CD8-positive, alpha-beta memory T cell (primary cell): ENCODE measurements at regions not wholly inside any gene's neighbourhood (a gene's known extent, or its start where the extent isn't known, plus 50 kb on each side); places are given as distances from the start of the nearest gene placed in this dataset.

ENCODE experiments used
- CTCF ChIA-PET: fragments of 350-600 bp; sonication (Branson Sonifier 250); formaldehyde crosslinking; loops from one replicate; lab custom pipeline; 2021; ENCODE audit warnings: antibody characterized with exemption; lab: Charles Lee
- POLR2A ChIA-PET: fragments of 350-600 bp; sonication (Branson Sonifier 250); formaldehyde crosslinking; loops from one replicate; lab custom pipeline; 2021; ENCODE audit warnings: antibody characterized with exemption; lab: Charles Lee
- DNase-seq, 5 donors: peaks; one replicate each; pipeline versions ENCODE4 v3.0.0 to v3.0.0-alpha.2; 2020 to 2022; ENCODE audit warnings: mixed read lengths in 1 of 5
- H3K27ac ChIP-seq: one replicate; pipeline ENCODE4 v1.7.0; 2013; ENCODE audit warnings: low read depth, mild to moderate bottlenecking, low read length, moderate library complexity
- H3K27me3 ChIP-seq: 2 replicates; pipeline ENCODE4 v1.7.0; 2013; ENCODE audit warnings: low read length, mild to moderate bottlenecking; ENCODE audit not compliant: insufficient read depth, poor library complexity, severe bottlenecking
- H3K36me3 ChIP-seq: 2 replicates; pipeline ENCODE4 v1.7.0; 2013; ENCODE audit warnings: mild to moderate bottlenecking, low read length, moderate library complexity; ENCODE audit not compliant: insufficient read depth
- H3K4me1 ChIP-seq: 2 replicates; pipeline ENCODE4 v1.7.0; 2013; ENCODE audit warnings: mild to moderate bottlenecking, low read length, moderate library complexity; ENCODE audit not compliant: insufficient read depth
- H3K4me3 ChIP-seq: 2 replicates; pipeline ENCODE4 v1.7.0; 2013; ENCODE audit warnings: mild to moderate bottlenecking, low read length
- H3K9me3 ChIP-seq: 2 replicates; pipeline ENCODE4 v1.7.0; 2013; ENCODE audit warnings: mild to moderate bottlenecking, low read length
- H3K27ac Mint-ChIP-seq, 8 donors: one replicate each; pipeline ENCODE4 v1.8.0; 2020 to 2021; ENCODE audit warnings: mixed read lengths in 8 of 8, mild to moderate bottlenecking in 6 of 8, inconsistent platforms in 3 of 8, moderate library complexity in 3 of 8
- H3K27me3 Mint-ChIP-seq, 2 donors: one replicate each; pipeline ENCODE4 v1.8.0; 2020 to 2021; ENCODE audit warnings: mixed read lengths in 2 of 2, mild to moderate bottlenecking in 1 of 2, moderate library complexity in 1 of 2
- H3K36me3 Mint-ChIP-seq, 3 donors: one replicate each; pipeline ENCODE4 v1.8.0; 2020 to 2021; ENCODE audit warnings: mixed read lengths in 3 of 3, inconsistent platforms in 1 of 3, mild to moderate bottlenecking in 1 of 3
- H3K4me1 Mint-ChIP-seq, 3 donors: one replicate each; pipeline ENCODE4 v1.8.0; 2020 to 2021; ENCODE audit warnings: mixed read lengths in 3 of 3, inconsistent platforms in 1 of 3, mild to moderate bottlenecking in 1 of 3
- H3K4me3 Mint-ChIP-seq, 7 donors: one replicate each; pipeline ENCODE4 v1.8.0; 2020 to 2021; ENCODE audit warnings: mixed read lengths in 7 of 7, mild to moderate bottlenecking in 6 of 7, moderate library complexity in 4 of 7, inconsistent platforms in 2 of 7
- H3K9me3 Mint-ChIP-seq, 5 donors: one replicate each; pipeline ENCODE4 v1.8.0; 2020 to 2022; ENCODE audit warnings: mixed read lengths in 5 of 5, mild to moderate bottlenecking in 3 of 5, moderate library complexity in 2 of 5, inconsistent platforms in 1 of 5

DNA sequence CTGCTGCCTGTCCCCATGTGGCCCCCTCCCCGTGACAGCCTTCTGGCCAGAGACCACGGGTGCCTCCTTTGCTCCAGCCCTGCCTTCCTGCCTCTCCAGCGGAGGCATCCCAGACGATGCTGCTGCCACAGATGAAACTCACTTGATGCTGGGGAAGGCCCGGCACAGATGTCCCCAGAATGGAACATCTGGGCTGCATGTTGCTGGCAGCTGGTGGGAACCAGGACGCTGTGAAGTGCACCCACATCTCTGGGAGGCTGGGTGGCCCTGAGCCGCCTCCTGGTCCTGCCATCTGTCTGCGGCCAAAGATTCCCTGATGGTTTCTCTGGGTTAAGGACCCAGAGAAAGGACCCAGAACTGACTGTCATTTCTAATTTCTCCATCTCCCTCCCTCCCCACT lies 51.9 kb upstream of the PTPRS start:
- peaks cover 9% of the 10 kb centered on the region for H3K27me3 ChIP-seq
- peaks cover 43 to 57% of the 10 kb centered on the region in 2 donors for H3K27me3 Mint-ChIP-seq
- no peak overlapping the region for H3K27ac Mint-ChIP-seq
- H3K4me3 Mint-ChIP-seq: no peak overlapping the region
- CTCF ChIA-PET: interaction anchor here (0.6 kb wide), 1 partner anchor 659 kb away, joined by 3 read pairs; no protein-coding TSS in a partner anchor
- H3K36me3 ChIP-seq: no peaks in the 10 kb centered on the region
- H3K9me3 Mint-ChIP-seq: peaks cover 0 to 13% (median 12%) of the 10 kb centered on the region in 5 donors
- no peaks in the 10 kb centered on the region for H3K4me1 ChIP-seq
- no peaks in the 10 kb centered on the region for H3K4me1 Mint-ChIP-seq
- no peak for DNase-seq
- H3K9me3 ChIP-seq: no peaks in the 10 kb centered on the region
- peaks cover 0 to 4% (median 3%) of the 10 kb centered on the region in 3 donors for H3K36me3 Mint-ChIP-seq
- no peak overlapping the region for H3K27ac ChIP-seq
- no peak overlapping the region for H3K4me3 ChIP-seq
- POLR2A ChIA-PET: no interaction called here

DNA sequence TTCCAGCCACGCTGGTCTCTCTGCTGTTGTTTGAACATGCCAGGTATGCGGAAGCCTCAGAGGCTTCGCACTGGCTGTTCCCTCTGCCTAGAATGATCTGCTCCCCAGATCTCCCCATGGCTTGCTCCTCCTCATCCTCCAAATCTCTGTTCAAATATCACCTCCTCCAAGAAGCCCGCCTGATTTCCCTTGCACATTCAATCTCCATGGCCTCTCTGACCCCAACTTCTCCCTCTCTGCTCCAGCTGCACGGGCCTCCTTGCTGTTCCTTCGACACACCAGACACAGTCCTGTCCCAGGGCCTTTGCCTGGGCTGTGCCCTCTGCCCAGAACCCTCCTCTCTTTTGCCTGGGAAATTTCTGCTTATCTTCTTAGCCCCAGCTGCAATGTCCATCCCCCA lies 52.5 kb upstream of the PTPRS start:
- Mint-ChIP-seq H3K4me1 (no peaks in the 10 kb centered on the region), H3K27me3 (peaks cover 40 to 57% of the 10 kb centered on the region in 2 donors), H3K9me3 (peaks cover 0 to 13% (median 10%) of the 10 kb centered on the region in 5 donors), H3K27ac (peak overlapping the region in 1 of 8 donors; percentile 34), H3K36me3 (peaks cover 0 to 2% (median 0%) of the 10 kb centered on the region in 3 donors), H3K4me3 (no peak overlapping the region)
- ChIA-PET CTCF (interaction anchor here (0.6 kb wide), 1 partner anchor 660 kb away, joined by 3 read pairs; no protein-coding TSS in a partner anchor), POLR2A (no interaction called here)
- H3K36me3 ChIP-seq: no peaks in the 10 kb centered on the region
- H3K27me3 ChIP-seq: peaks cover 9% of the 10 kb centered on the region
- no peak for DNase-seq
- no peak overlapping the region for H3K4me3 ChIP-seq
- no peaks in the 10 kb centered on the region for H3K4me1 ChIP-seq
- no peaks in the 10 kb centered on the region for H3K9me3 ChIP-seq
- no peak overlapping the region for H3K27ac ChIP-seq

DNA sequence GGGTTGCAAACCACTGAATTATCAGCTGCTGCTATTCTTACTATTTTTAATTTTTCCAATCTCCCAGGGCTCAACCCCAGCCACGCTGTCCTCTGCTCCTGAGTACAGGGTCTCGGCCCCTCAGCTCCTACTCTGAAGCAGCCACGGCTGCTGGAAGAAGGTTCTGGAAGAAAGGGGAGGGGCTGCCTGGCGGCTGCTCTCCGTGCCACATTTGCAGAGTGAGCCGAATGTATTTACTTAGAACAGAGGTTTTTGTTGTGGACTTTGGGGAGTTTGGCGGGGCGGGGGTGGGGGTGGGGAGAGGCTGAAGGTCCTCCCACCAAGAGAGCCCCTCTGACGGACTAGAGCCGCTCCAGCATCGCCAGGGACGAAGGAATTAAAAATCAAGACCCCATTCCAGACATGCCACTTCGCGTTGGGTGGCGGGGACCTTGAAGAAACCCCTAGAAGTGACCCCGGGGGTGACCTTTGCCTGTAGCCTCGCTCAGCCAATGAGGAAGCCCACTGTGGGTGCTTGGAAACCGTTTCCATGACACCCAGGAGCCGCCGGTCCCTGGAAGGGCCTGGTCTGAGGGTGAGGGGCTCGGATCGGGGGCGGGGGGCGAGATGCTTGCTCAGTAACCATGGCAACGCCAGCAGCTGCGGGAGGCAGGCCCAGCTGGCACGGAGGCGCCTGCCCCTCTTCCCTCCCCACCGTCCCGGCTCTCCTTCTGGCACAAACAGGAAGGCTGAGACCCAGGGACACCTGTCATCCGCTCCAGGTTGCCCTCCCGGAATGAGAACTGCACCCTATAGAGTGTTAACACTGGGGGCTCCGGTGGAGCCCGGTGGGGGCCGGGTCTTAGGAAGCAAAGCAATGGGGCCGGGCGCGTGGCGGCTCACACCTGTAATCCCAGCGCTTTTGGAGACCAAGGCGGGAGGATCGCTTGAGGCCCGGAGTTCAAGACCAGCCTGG lies 54.2 kb upstream of the PTPRS start:
- Histone ChIP-seq H3K27ac (no peak overlapping the region), H3K27me3 (peaks cover 13% of the 10 kb centered on the region), H3K9me3 (no peaks in the 10 kb centered on the region), H3K4me1 (no peaks in the 10 kb centered on the region), H3K4me3 (no peak overlapping the region), H3K36me3 (no peaks in the 10 kb centered on the region)
- no peak for DNase-seq
- POLR2A ChIA-PET: no interaction called here
- Mint-ChIP-seq H3K4me3 (no peak overlapping the region), H3K27me3 (peaks cover 44 to 60% of the 10 kb centered on the region in 2 donors), H3K36me3 (peaks cover 0 to 2% (median 0%) of the 10 kb centered on the region in 3 donors), H3K27ac (no peak overlapping the region), H3K9me3 (peaks cover 0 to 10% (median 5%) of the 10 kb centered on the region in 5 donors), H3K4me1 (no peaks in the 10 kb centered on the region)
- CTCF ChIA-PET: no interaction called here

DNA sequence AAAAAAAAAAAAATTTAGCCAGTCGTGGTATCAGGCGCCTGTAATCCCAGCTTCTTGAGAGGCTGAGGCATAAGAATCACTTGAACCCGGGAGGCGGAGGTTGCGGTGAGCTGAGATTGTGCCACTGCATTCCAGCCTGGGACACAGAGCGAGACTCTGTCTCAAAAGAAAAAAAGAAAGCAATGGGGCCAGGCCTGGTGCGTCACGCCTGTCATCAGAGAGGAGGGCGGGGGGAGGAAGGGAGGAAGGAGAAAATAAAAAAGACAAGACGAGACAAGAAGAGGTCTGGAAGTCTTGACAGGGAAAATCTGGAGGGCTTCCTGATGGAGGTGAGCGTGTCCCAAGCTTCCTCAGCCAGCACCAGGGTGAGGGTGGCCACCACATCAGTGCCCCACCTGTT lies 54.9 kb upstream of the PTPRS start:
- Mint-ChIP-seq H3K9me3 (peaks cover 0 to 8% (median 5%) of the 10 kb centered on the region in 5 donors), H3K4me3 (no peak overlapping the region)
- CTCF ChIA-PET: no interaction called here

DNA sequence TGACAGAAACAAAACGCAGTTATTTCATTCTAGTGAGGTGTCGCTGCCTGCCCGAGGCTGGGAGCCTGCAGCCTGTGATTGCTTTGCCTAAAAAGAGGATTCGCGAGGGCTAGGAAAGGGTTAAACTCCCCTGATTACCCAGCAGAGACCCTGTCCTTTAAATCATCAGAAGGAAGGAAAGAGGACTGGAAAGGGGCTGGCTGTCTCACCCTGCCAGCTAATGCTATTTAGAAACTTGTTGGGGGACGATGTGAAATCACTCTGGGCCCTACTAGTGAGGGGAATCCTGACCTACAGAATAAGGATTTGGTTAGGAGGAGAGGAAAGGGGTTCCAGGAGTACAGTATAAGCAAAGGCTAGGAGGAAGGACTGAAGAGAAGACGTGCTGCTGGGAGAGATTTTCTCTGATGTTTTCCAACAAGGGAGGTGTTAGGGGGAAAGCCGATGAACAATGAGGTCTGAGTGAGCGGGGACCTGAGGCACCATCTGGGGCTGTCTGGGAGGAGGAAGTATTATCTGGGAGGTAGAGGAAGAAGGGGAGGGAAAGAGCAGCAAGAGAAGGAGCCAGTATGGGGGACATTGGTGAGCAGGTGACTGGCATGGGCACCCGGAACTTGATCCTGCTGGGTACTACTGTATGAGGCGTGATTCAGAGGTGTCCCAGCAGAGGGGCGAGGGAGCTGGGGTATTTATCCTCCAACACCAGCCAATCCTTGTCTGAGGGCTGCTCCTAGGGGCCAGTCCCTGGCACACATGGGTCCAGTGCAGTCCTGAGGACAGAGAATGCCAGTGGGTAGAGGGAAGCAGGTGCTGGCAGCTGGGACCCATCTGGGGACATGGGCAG lies 55.7 kb upstream of the PTPRS start:
- Histone ChIP-seq H3K36me3 (no peaks in the 10 kb centered on the region), H3K4me1 (no peaks in the 10 kb centered on the region), H3K27me3 (peaks cover 13% of the 10 kb centered on the region), H3K27ac (no peak overlapping the region), H3K4me3 (no peak overlapping the region), H3K9me3 (no peaks in the 10 kb centered on the region)
- Mint-ChIP-seq H3K27me3 (peaks cover 44 to 64% of the 10 kb centered on the region in 2 donors), H3K9me3 (peaks cover 0 to 8% (median 5%) of the 10 kb centered on the region in 5 donors), H3K4me1 (no peaks in the 10 kb centered on the region), H3K4me3 (no peak overlapping the region), H3K27ac (no peak overlapping the region), H3K36me3 (peaks cover 0 to 2% (median 0%) of the 10 kb centered on the region in 3 donors)
- POLR2A ChIA-PET: no interaction called here
- no peak for DNase-seq
- CTCF ChIA-PET: no interaction called here

More for the DNA sequence above, 54.9 kb upstream of the PTPRS start:
- Mint-ChIP-seq H3K27me3 (peaks cover 44 to 62% of the 10 kb centered on the region in 2 donors), H3K36me3 (peaks cover 0 to 2% (median 0%) of the 10 kb centered on the region in 3 donors), H3K27ac (no peak overlapping the region), H3K4me1 (no peaks in the 10 kb centered on the region)
- POLR2A ChIA-PET: no interaction called here
- H3K4me1 ChIP-seq: no peaks in the 10 kb centered on the region
- DNase-seq: no peak
- peaks cover 13% of the 10 kb centered on the region for H3K27me3 ChIP-seq
- H3K36me3 ChIP-seq: no peaks in the 10 kb centered on the region
- no peaks in the 10 kb centered on the region for H3K9me3 ChIP-seq
- no peak overlapping the region for H3K4me3 ChIP-seq
- no peak overlapping the region for H3K27ac ChIP-seq

DNA sequence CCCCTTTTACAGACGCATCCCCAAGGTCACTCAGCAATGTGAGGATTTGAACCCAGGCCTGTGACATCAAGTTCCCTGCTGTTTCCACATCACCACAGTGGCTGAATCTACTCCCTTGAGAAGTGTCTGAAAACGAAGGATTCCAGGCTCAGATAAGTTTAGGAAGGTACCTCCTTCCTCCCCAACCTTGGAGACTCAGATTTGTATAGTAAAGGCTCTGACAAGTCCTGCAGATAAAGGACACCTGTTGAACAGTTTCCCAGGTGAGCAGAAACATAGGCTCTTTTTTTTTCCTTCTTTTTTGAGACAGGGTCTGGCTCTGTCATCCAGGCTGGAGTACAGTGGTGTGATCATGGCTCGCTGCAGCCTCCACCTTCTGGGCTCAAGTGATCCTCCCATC lies 56.4 kb upstream of the PTPRS start:
- no peaks in the 10 kb centered on the region for H3K9me3 ChIP-seq
- H3K4me3 Mint-ChIP-seq: no peak overlapping the region
- H3K27me3 Mint-ChIP-seq: peaks cover 46 to 64% of the 10 kb centered on the region in 2 donors
- no peak overlapping the region for H3K4me3 ChIP-seq
- no peak overlapping the region for H3K27ac Mint-ChIP-seq
- H3K9me3 Mint-ChIP-seq: peaks cover 0 to 8% (median 5%) of the 10 kb centered on the region in 5 donors
- DNase-seq: no peak
- POLR2A ChIA-PET: no interaction called here
- no peak overlapping the region for H3K27ac ChIP-seq
- H3K27me3 ChIP-seq: peaks cover 13% of the 10 kb centered on the region
- no peaks in the 10 kb centered on the region for H3K36me3 ChIP-seq
- no peaks in the 10 kb centered on the region for H3K4me1 ChIP-seq
- CTCF ChIA-PET: no interaction called here
- H3K4me1 Mint-ChIP-seq: no peaks in the 10 kb centered on the region
- H3K36me3 Mint-ChIP-seq: peaks cover 0 to 2% (median 0%) of the 10 kb centered on the region in 3 donors

DNA sequence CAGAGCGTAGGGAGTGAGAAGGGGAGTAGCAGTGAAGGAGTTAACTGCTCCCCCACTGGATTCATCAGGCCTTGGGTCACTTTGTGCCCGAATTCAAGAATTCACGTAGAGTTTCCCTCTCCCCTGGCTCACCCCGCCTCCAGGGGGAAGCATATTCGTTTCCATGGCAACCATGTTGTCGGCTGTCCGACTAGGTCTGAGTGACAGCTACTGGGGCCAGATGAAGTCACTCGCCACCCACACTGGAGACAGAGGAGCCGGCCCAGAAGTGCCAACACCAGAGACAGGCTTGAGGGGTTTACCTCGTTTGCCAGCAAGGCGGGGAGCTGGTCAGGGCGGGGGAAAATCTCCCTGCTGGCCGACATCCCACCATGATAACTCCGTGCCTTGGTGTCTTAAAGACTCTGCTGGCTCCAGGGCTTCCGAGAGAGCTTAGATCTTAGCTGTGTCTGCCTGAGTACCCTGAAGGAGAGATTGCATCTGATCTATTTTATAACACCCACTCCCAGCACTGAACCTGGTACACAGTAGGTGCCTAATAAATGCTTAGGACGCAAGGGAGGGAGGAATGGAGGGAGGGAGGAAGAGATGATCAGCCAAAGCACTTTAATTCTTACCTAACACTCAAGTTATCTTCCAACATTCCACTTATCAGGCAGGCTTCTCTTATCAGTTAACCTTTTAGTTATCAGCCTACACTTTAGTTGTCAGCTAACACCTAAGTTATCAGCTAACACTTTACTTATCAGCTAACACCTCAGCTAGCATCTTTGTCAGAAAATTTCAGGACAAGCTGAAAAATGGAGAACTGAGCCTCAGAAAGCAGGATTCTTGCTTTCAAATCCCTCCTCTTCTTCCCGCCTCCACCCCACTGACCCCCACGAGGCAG lies 57.2 kb upstream of the ZNRF4 start:
- Mint-ChIP-seq H3K4me3 (no peak overlapping the region), H3K4me1 (no peaks in the 10 kb centered on the region), H3K27me3 (peaks cover 40 to 53% of the 10 kb centered on the region in 2 donors), H3K36me3 (peaks cover 0 to under 1% (median 0%) of the 10 kb centered on the region in 3 donors), H3K9me3 (peaks cover 0 to 8% (median 5%) of the 10 kb centered on the region in 5 donors), H3K27ac (no peak overlapping the region)
- Histone ChIP-seq H3K36me3 (no peaks in the 10 kb centered on the region), H3K4me1 (no peaks in the 10 kb centered on the region), H3K27ac (no peak overlapping the region), H3K9me3 (no peaks in the 10 kb centered on the region), H3K27me3 (peaks cover 9% of the 10 kb centered on the region), H3K4me3 (no peak overlapping the region)
- ChIA-PET CTCF (interaction anchor here (0.5 kb wide), 1 partner anchor 52 kb away, joined by 3 read pairs; no protein-coding TSS in a partner anchor), POLR2A (no interaction called here)
- no peak for DNase-seq
